ENCODE measurements at regions not wholly inside any gene's neighbourhood (a gene's known extent, or its start where the extent isn't known, plus 50 kb on each side); places are given as distances from the start of the nearest gene placed in this dataset.

GRCh38 chr15:31271711-31272557 is 54.7 kb upstream of the KLF13 start:
- Histone ChIP-seq H3K36me3 (no peaks in the 10 kb centered on the region), H3K27me3 (no peaks in the 10 kb centered on the region), H3K4me1 (no peaks in the 10 kb centered on the region), H3K9me3 (no peaks in the 10 kb centered on the region), H3K4me3 (no peak overlapping the region), H3K27ac (no peak overlapping the region)
- intact Hi-C loops (cut with DNase I; ENCODE audit: low total_unique reads), result no loop called here
- no peak for DNase-seq
- TF ChIP-seq, protein P1, sequence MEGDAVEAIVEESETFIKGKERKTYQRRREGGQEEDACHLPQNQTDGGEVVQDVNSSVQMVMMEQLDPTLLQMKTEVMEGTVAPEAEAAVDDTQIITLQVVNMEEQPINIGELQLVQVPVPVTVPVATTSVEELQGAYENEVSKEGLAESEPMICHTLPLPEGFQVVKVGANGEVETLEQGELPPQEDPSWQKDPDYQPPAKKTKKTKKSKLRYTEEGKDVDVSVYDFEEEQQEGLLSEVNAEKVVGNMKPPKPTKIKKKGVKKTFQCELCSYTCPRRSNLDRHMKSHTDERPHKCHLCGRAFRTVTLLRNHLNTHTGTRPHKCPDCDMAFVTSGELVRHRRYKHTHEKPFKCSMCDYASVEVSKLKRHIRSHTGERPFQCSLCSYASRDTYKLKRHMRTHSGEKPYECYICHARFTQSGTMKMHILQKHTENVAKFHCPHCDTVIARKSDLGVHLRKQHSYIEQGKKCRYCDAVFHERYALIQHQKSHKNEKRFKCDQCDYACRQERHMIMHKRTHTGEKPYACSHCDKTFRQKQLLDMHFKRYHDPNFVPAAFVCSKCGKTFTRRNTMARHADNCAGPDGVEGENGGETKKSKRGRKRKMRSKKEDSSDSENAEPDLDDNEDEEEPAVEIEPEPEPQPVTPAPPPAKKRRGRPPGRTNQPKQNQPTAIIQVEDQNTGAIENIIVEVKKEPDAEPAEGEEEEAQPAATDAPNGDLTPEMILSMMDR (IDR thresholded peaks at IDR 0.05), result no peak
- no peak for TF ChIP-seq POLR2A (IDR thresholded peaks at IDR 0.05)

DNA sequence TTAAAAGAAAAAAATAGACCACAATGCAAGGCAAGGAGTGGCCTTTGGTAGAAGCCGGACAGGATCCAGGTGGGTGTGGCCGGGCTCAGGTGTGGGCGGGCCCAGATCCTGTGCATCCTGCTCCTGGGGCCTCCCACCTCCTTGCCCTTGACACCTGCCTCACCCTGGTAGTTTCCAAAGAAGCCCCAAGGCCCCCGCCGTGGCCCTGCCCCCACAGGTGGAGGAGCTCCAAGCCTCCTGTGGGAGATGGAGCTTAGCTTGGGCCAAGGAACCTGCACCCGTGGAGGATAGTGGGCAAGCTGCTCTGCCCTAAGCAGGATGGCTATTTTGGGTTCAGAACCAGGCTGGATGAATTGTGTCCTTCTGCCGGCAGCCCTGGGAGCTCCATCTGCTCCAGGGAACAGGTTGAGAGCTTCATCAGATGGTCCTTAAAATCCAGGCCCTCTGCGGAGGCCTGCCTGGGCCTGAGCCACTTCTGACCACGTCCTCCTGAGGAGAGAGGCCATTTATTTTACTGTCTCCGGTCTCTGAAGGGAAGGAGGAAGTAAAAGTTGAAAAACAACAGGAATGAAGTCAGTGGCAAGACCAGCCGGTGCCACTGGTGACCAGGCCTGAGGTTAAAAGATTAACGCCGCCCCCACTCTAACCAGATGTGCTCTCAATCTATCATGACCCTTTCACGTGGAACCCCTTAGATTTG is 53.9 kb upstream of the KLF13 start:
- Histone ChIP-seq H3K4me1 (no peaks in the 10 kb centered on the region), H3K27ac (no peak overlapping the region), H3K9me3 (no peaks in the 10 kb centered on the region), H3K4me3 (no peak overlapping the region), H3K27me3 (no peaks in the 10 kb centered on the region), H3K36me3 (no peaks in the 10 kb centered on the region)
- TF ChIP-seq POLR2A (IDR thresholded peaks at IDR 0.05), result no peak
- TF ChIP-seq, protein P1 (IDR thresholded peaks at IDR 0.05), result no peak
- intact Hi-C loops (cut with DNase I; ENCODE audit: low total_unique reads), result no loop called here
- DNase-seq, result no peak

GRCh38 chr15:31273258-31273941 is 53.2 kb upstream of the KLF13 start:
- H3K27ac ChIP-seq, result no peak overlapping the region
- H3K27me3 ChIP-seq, result no peaks in the 10 kb centered on the region
- H3K36me3 ChIP-seq, result no peaks in the 10 kb centered on the region
- intact Hi-C loops (cut with DNase I; ENCODE audit: low total_unique reads), result no loop called here
- TF ChIP-seq POLR2A (IDR thresholded peaks at IDR 0.05), result no peak
- TF ChIP-seq, protein P1 (IDR thresholded peaks at IDR 0.05), result no peak
- no peaks in the 10 kb centered on the region for H3K4me1 ChIP-seq
- no peaks in the 10 kb centered on the region for H3K9me3 ChIP-seq
- peak in 1 of 2 donors; percentile 12 for DNase-seq
- H3K4me3 ChIP-seq, result no peak overlapping the region

- no peak overlapping the region for H3K27ac ChIP-seq
- H3K36me3 ChIP-seq, result no peaks in the 10 kb centered on the region
- peak in 1 of 2 donors; percentile 8 for DNase-seq
- no peaks in the 10 kb centered on the region for H3K27me3 ChIP-seq
- H3K9me3 ChIP-seq, result no peaks in the 10 kb centered on the region
- TF ChIP-seq, protein P1 (IDR thresholded peaks at IDR 0.05), result no peak
- no peak for TF ChIP-seq POLR2A (IDR thresholded peaks at IDR 0.05)
- intact Hi-C loops (cut with DNase I; ENCODE audit: low total_unique reads), result no loop called here
- H3K4me3 ChIP-seq, result no peak overlapping the region
- H3K4me1 ChIP-seq, result no peaks in the 10 kb centered on the region
These were observed 51.9 kb upstream of the KLF13 start for GRCh38 chr15:31274496-31275330.
